H1 (cell line): ENCODE measurements at regions not wholly inside any gene's neighbourhood (a gene's known extent, or its start where the extent isn't known, plus 50 kb on each side); places are given as distances from the start of the nearest gene placed in this dataset.
A peak's percentile ranks its signal among the peaks of the same experiment; 100 is the strongest.

Source experiments
- CTCF ChIA-PET: fragments of 300-600 bp; sonication (Branson Sonifier 250); formaldehyde crosslinking; loops from one replicate; lab custom pipeline; 2021; ENCODE audit not compliant: partially characterized antibody; lab: Charles Lee
- POLR2A ChIA-PET: fragments of 300-600 bp; sonication (Branson Sonifier 250); formaldehyde crosslinking; loops from one replicate; lab custom pipeline; 2021; ENCODE audit warnings: inconsistent platforms; ENCODE audit not compliant: partially characterized antibody; lab: Charles Lee
- DNase-seq, 2 experiments: peaks; one replicate each; pipeline versions ENCODE4 v3.0.0 to v3.0.0-alpha.2; 2010 to 2022; ENCODE audit warnings: low spot score in 2 of 2, low read depth in 1 of 2, mixed read lengths in 1 of 2
- FAIRE-seq: peaks from 2 replicates; lab custom pipeline; 2011; peaks lifted over from hg19 to GRCh38; lab: Jason Lieb, UNC
- H2AFZ ChIP-seq: 2 replicates; pipeline ENCODE4 v1.8.1; 2012; ENCODE audit warnings: low read length, inconsistent platforms
- H2AK5ac ChIP-seq: 2 replicates; pipeline ENCODE4 v1.6.1; 2013; ENCODE audit warnings: low read depth, low read length
- H2BK120ac ChIP-seq: replicated peaks from 2 replicates; pipeline ENCODE3; 2013; ENCODE audit warnings: low read depth, low read length, inconsistent platforms
- H2BK12ac ChIP-seq: 2 replicates; pipeline ENCODE4 v1.6.1; 2013; ENCODE audit warnings: low read depth, low read length
- H2BK15ac ChIP-seq: 2 replicates; pipeline ENCODE4 v1.6.1; 2013; ENCODE audit warnings: low read length
- H2BK20ac ChIP-seq: 2 replicates; pipeline ENCODE4 v1.6.1; 2013; ENCODE audit warnings: low read length
- H2BK5ac ChIP-seq: 2 replicates; pipeline ENCODE4 v1.6.1; 2013; ENCODE audit warnings: low read depth, low read length
- H3K14ac ChIP-seq: 2 replicates; pipeline ENCODE4 v1.6.1; 2013; ENCODE audit warnings: inconsistent platforms; ENCODE audit not compliant: insufficient read length
- H3K18ac ChIP-seq: 2 replicates; pipeline ENCODE4 v1.6.1; 2013; ENCODE audit warnings: low read length; ENCODE audit errors: extremely low read depth
- H3K23ac ChIP-seq: 2 replicates; pipeline ENCODE4 v1.6.1; 2013; ENCODE audit warnings: inconsistent platforms; ENCODE audit not compliant: insufficient read length
- H3K23me2 ChIP-seq: 2 replicates; pipeline ENCODE4 v1.6.1; 2013; ENCODE audit warnings: low read depth, low read length
- H3K27ac ChIP-seq: 2 replicates; pipeline ENCODE4 v1.6.1; 2011; ENCODE audit warnings: low read depth, low read length, inconsistent platforms
- H3K27me3 ChIP-seq, 4 experiments: replicated peaks in 1 of 4; 1 replicate in 1 of 4; 2 replicates in 3 of 4; pipeline versions ENCODE4 v1.6.1 to v1.8.1; 2011 to 2013; ENCODE audit warnings: low read length in 3 of 4, mild to moderate bottlenecking in 3 of 4, inconsistent platforms in 2 of 4, mixed read lengths in 2 of 4, moderate library complexity in 1 of 4; ENCODE audit not compliant: control insufficient read depth in 3 of 4, insufficient read depth in 3 of 4; ENCODE audit errors: extremely low read depth in 1 of 4
- H3K36me3 ChIP-seq, 4 experiments: 2 replicates each; pipeline versions ENCODE4 v1.6.1 to v1.8.1; 2011 to 2013; ENCODE audit warnings: mild to moderate bottlenecking in 4 of 4, low read length in 3 of 4, moderate library complexity in 2 of 4, control low read depth in 1 of 4, inconsistent platforms in 1 of 4; ENCODE audit not compliant: insufficient read depth in 4 of 4, control insufficient read depth in 2 of 4
- H3K4ac ChIP-seq: replicated peaks from 2 replicates; pipeline ENCODE3; 2013; ENCODE audit warnings: low read length, low read depth, mixed read lengths, inconsistent platforms; ENCODE audit not compliant: insufficient read length
- H3K4me1 ChIP-seq, 4 experiments: replicated peaks in 1 of 4; 1 replicate in 1 of 4; 2 replicates in 3 of 4; pipeline versions ENCODE4 v1.6.1 to v1.8.1; 2011 to 2013; ENCODE audit warnings: low read length in 3 of 4, inconsistent platforms in 2 of 4, mixed read lengths in 1 of 4; ENCODE audit not compliant: insufficient read depth in 4 of 4, control insufficient read depth in 3 of 4
- H3K4me2 ChIP-seq, 2 experiments: 2 replicates each; pipeline versions ENCODE4 v1.6.1 to v1.8.1; 2011 to 2013; ENCODE audit warnings: low read depth in 2 of 2, low read length in 2 of 2, control low read depth in 1 of 2, inconsistent platforms in 1 of 2, mild to moderate bottlenecking in 1 of 2; ENCODE audit not compliant: insufficient read depth in 1 of 2
- H3K4me3 ChIP-seq, 4 experiments: fragments of 200-600, 300-600 bp in 1 of 4; sonication (generic), shearing (Covaris generic), sonication (Bioruptor Twin) in 1 of 4; 2 replicates each; pipeline versions ENCODE4 v1.5.1 to v1.8.1; 2011 to 2016; ENCODE audit warnings: low read length in 4 of 4, low read depth in 3 of 4, control low read depth in 2 of 4, inconsistent platforms in 2 of 4, mild to moderate bottlenecking in 2 of 4, mixed read lengths in 1 of 4, moderate library complexity in 1 of 4; ENCODE audit not compliant: insufficient read depth in 2 of 4; ENCODE audit errors: extremely low read depth in 1 of 4
- H3K56ac ChIP-seq: replicated peaks from 2 replicates; pipeline ENCODE3; 2013; ENCODE audit warnings: low read depth, mild to moderate bottlenecking, mixed read lengths, low read length, inconsistent platforms; ENCODE audit not compliant: insufficient read length
- H3K79me1 ChIP-seq: 2 replicates; pipeline ENCODE4 v1.6.1; 2013; ENCODE audit warnings: low read depth, low read length, control low read depth
- H3K79me2 ChIP-seq, 2 experiments: 2 replicates each; pipeline versions ENCODE4 v1.6.1 to v1.8.1; 2012 to 2013; ENCODE audit warnings: low read length in 2 of 2, mild to moderate bottlenecking in 2 of 2, inconsistent platforms in 1 of 2; ENCODE audit not compliant: insufficient read depth in 2 of 2, control insufficient read depth in 1 of 2
- H3K9ac ChIP-seq, 4 experiments: replicated peaks in 1 of 4; 1 replicate in 1 of 4; 2 replicates in 3 of 4; pipeline versions ENCODE4 v1.6.1 to v1.8.1; 2011 to 2013; ENCODE audit warnings: low read depth in 3 of 4, low read length in 3 of 4, control low read depth in 2 of 4, mild to moderate bottlenecking in 2 of 4, moderate library complexity in 2 of 4, inconsistent platforms in 1 of 4; ENCODE audit errors: extremely low read depth in 1 of 4
- H3K9me3 ChIP-seq, 2 experiments: 2 replicates each; pipeline versions ENCODE4 v1.6.1 to v1.8.1; 2012 to 2013; ENCODE audit warnings: mild to moderate bottlenecking in 2 of 2, moderate library complexity in 2 of 2, control low read depth in 1 of 2, inconsistent platforms in 1 of 2, low read depth in 1 of 2, low read length in 1 of 2, mixed read lengths in 1 of 2; ENCODE audit not compliant: insufficient read depth in 2 of 2
- H4K20me1 ChIP-seq, 2 experiments: replicated peaks in 1 of 2; 2 replicates each; pipeline versions ENCODE3 to v1.8.1; 2011 to 2013; ENCODE audit warnings: inconsistent platforms in 2 of 2, low read length in 2 of 2, mild to moderate bottlenecking in 1 of 2; ENCODE audit not compliant: insufficient read depth in 2 of 2, control insufficient read depth in 1 of 2
- H4K5ac ChIP-seq: 2 replicates; pipeline ENCODE4 v1.6.1; 2013; ENCODE audit warnings: low read length, low read depth, mixed read lengths, inconsistent platforms; ENCODE audit not compliant: insufficient read length
- H4K8ac ChIP-seq: 2 replicates; pipeline ENCODE4 v1.8.0; 2013; ENCODE audit warnings: mild to moderate bottlenecking, moderate library complexity, low read length, inconsistent platforms; ENCODE audit not compliant: insufficient read depth; ENCODE audit errors: extremely low read depth
- H4K91ac ChIP-seq: replicated peaks from 2 replicates; pipeline ENCODE3; 2013; ENCODE audit warnings: low read length, mixed read lengths, inconsistent platforms; ENCODE audit not compliant: insufficient read length
- CEBPB ChIP-seq: IDR thresholded peaks from 2 replicates; pipeline ENCODE4 v1.6.1; 2012; ENCODE audit warnings: low read depth, low read length
- JUN ChIP-seq: IDR thresholded peaks from 2 replicates; pipeline ENCODE4 v1.6.1; 2011; ENCODE audit warnings: low read depth, mild to moderate bottlenecking, improper control_type of control experiment, low read length
- SP2 ChIP-seq: IDR thresholded peaks from 2 replicates; pipeline ENCODE4 v1.6.1; 2012; ENCODE audit warnings: mild to moderate bottlenecking, low read length, inconsistent platforms
- SUZ12 ChIP-seq: fragments of 200-600 bp; sonication (generic); IDR thresholded peaks from 2 replicates; pipeline ENCODE4 v1.6.1; 2012; ENCODE audit warnings: mild to moderate bottlenecking, inconsistent platforms, low read length, moderate library complexity, mixed read lengths
- TEAD4 ChIP-seq: IDR thresholded peaks from 2 replicates; pipeline ENCODE4 v1.6.1; 2012; ENCODE audit warnings: low read depth, low read length, inconsistent platforms, mixed read lengths
- WGBS, 2 experiments: shearing (Covaris generic) in 1 of 2; methylation state at CpG; one replicate each; pipeline versions ENCODE4 v1.1.6 to v1.1.7; 2013 to 2015; ENCODE audit warnings: low lambda C conversion rate in 2 of 2, mixed read lengths in 2 of 2, inconsistent platforms in 1 of 2, low coverage in 1 of 2, missing lambda C conversion rate in 1 of 2; ENCODE audit not compliant: insufficient replicate concordance in 2 of 2, insufficient coverage in 1 of 2, insufficient read length in 1 of 2; ENCODE audit errors: extremely low coverage in 1 of 2, missing lambda C conversion rate in 1 of 2; 5-methylcytosine and 5-hydroxymethylcytosine counted together

GRCh38 chr18:77862066-77862757, 612.6 kb downstream of the GALR1 start:
- H3K79me1 ChIP-seq: no peaks in the 10 kb centered on the region; the same call in 1 of the 2 replicates
- CTCF ChIA-PET: no interaction called here
- no peak overlapping the region for H2AK5ac ChIP-seq
- H3K36me3 ChIP-seq: no peaks in the 10 kb centered on the region
- no peaks in the 10 kb centered on the region for H3K27me3 ChIP-seq
- no peak overlapping the region for H2BK120ac ChIP-seq
- WGBS, 2 experiments: 94% methylated on average over 7 of the region's 7 CpGs; no CpG with 5 or more reads in 1 of the 2 experiments
- no peaks in the 10 kb centered on the region for H3K9me3 ChIP-seq
- 0 out of 2 replicates have a peak overlapping the region, but pooled peaks have one; percentile 12 for H2AFZ ChIP-seq
- H3K4ac ChIP-seq: no peak overlapping the region
- no peak overlapping the region for H3K14ac ChIP-seq
- H3K27ac ChIP-seq: no peak overlapping the region
- H2BK15ac ChIP-seq: no peak overlapping the region
- FAIRE-seq (no peak), DNase-seq (no peak)
- no peaks in the 10 kb centered on the region for H4K20me1 ChIP-seq
- H3K4me2 ChIP-seq: no peak overlapping the region
- H3K4me1 ChIP-seq: no peaks in the 10 kb centered on the region
- H2BK20ac ChIP-seq: no peak overlapping the region
- H3K4me3 ChIP-seq: no peak overlapping the region
- H3K9ac ChIP-seq: no peak overlapping the region
- no peak overlapping the region for H4K8ac ChIP-seq
- H4K91ac ChIP-seq: no peak overlapping the region
- H2BK5ac ChIP-seq: no peak overlapping the region
- no peak overlapping the region for H2BK12ac ChIP-seq
- H3K18ac ChIP-seq: no peak overlapping the region
- no peak overlapping the region for H3K56ac ChIP-seq
- POLR2A ChIA-PET: no interaction called here
- no peaks in the 10 kb centered on the region for H3K23me2 ChIP-seq
- no peak overlapping the region for H4K5ac ChIP-seq
- no peak overlapping the region for H3K23ac ChIP-seq
- no peaks in the 10 kb centered on the region for H3K79me2 ChIP-seq
- TF ChIP-seq JUN (no peak), SP2 (no peak), CEBPB (no peak), TEAD4 (no peak), SUZ12 (no peak)
